Frontal cortex (tissue), 3 donors: ENCODE measurements at regions not wholly inside any gene's neighbourhood (a gene's known extent, or its start where the extent isn't known, plus 50 kb on each side); places are given as distances from the start of the nearest gene placed in this dataset.

Source experiments
- DNase-seq, 2 donors: peaks; one replicate each; pipeline ENCODE4 v3.0.0; 2012; ENCODE audit warnings: low spot score in 2 of 2
- FAIRE-seq: peaks from 2 replicates; lab custom pipeline; 2012; peaks lifted over from hg19 to GRCh38; lab: Jason Lieb, UNC
- donor health status: control.
- donor health status: control.
- donor health status: control.

- no peak for FAIRE-seq
- DNase-seq, result no peak
Measured at GRCh38 chr4:119834906-119835612, 206.5 kb upstream of the PDE5A start.

GRCh38 chr4:119833611-119834010 lies 205.0 kb upstream of the PDE5A start:
- no peak for DNase-seq
- no peak for FAIRE-seq

GRCh38 chr4:119832776-119833175 lies 204.2 kb upstream of the PDE5A start:
- FAIRE-seq (no peak), DNase-seq (no peak)

- no peak for DNase-seq
- no peak for FAIRE-seq
Measured at GRCh38 chr4:119829326-119829725, 200.7 kb upstream of the PDE5A start.

GRCh38 chr4:119825696-119826095 lies 197.1 kb upstream of the PDE5A start:
- no peak for FAIRE-seq
- no peak for DNase-seq

- no peak for FAIRE-seq
- DNase-seq, result no peak
Measured at GRCh38 chr4:119823891-119824290, 195.3 kb upstream of the PDE5A start.

- DNase-seq (no peak), FAIRE-seq (no peak)
Measured at GRCh38 chr4:119823045-119823444, 194.4 kb upstream of the PDE5A start.

- peak; percentile 78 for FAIRE-seq
- DNase-seq, result no peak
Measured at GRCh38 chr4:119816473-119816872, 187.9 kb upstream of the PDE5A start.

- DNase-seq (no peak), FAIRE-seq (no peak)
Measured at GRCh38 chr4:119810001-119810400, 181.4 kb upstream of the PDE5A start.

- FAIRE-seq (no peak), DNase-seq (no peak)
Measured at GRCh38 chr4:119804404-119804803, 175.8 kb upstream of the PDE5A start.

GRCh38 chr4:119797238-119797894 lies 168.8 kb upstream of the PDE5A start:
- DNase-seq, result no peak
- no peak for FAIRE-seq

- FAIRE-seq, result no peak
- DNase-seq, result no peak
Measured at GRCh38 chr4:119795986-119796578, 167.5 kb upstream of the PDE5A start.

GRCh38 chr4:119794681-119795080 lies 166.1 kb upstream of the PDE5A start:
- no peak for DNase-seq
- no peak for FAIRE-seq

- FAIRE-seq, result no peak
- no peak for DNase-seq
Measured at GRCh38 chr4:119794113-119794512, 165.5 kb upstream of the PDE5A start.

- DNase-seq, result no peak
- no peak for FAIRE-seq
Measured at GRCh38 chr4:119788349-119789266, 160.0 kb upstream of the PDE5A start.

- FAIRE-seq (no peak), DNase-seq (no peak)
Measured at GRCh38 chr4:119785963-119786362, 157.4 kb upstream of the PDE5A start.

- DNase-seq (no peak), FAIRE-seq (no peak)
Measured at GRCh38 chr4:119783189-119783983, 154.8 kb upstream of the PDE5A start.

GRCh38 chr4:119781044-119781443 lies 152.4 kb upstream of the PDE5A start:
- no peak for DNase-seq
- FAIRE-seq, result no peak

- no peak for DNase-seq
Measured at GRCh38 chr4:119774840-119775239, 146.2 kb upstream of the PDE5A start.

GRCh38 chr4:119765951-119766350 lies 137.3 kb upstream of the PDE5A start:
- no peak for FAIRE-seq
- DNase-seq, result no peak

More at GRCh38 chr4:119774840-119775239, 146.2 kb upstream of the PDE5A start:
- no peak for FAIRE-seq
